HL-60 (cell line): ENCODE measurements at regions not wholly inside any gene's neighbourhood (a gene's known extent, or its start where the extent isn't known, plus 50 kb on each side); places are given as distances from the start of the nearest gene placed in this dataset.

Source experiments
- CTCF ChIP-seq: IDR thresholded peaks from one replicate; pipeline ENCODE4 v1.5.1; 2011; ENCODE audit warnings: low read length, control low read depth, inconsistent platforms; ENCODE audit not compliant: insufficient read depth
- POLR2AphosphoS5 ChIP-seq: IDR thresholded peaks from 2 replicates; pipeline ENCODE4 v1.6.1; 2012; ENCODE audit warnings: low read depth

DNA sequence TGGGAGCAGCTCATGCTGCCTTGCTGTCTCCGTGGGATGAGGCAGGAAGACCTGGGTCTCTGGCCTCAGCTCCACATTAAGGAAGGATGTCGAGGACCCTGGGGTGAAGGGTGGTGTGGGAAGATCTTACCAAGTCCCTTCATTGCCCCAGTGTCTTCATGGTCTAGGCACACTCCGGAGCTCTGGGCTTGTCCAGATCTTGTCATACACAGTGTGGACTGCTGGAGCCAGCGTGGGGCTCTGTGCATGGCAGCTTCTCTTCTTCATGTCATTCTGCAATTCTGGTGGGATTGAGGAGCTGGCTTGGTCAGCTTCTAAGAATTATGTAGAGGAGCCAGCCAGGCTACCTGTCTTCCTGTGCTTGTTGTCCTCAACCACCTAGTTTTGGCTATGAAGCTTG lies 79.3 kb upstream of the ETV3 start:
- TF ChIP-seq CTCF, result no peak
- TF ChIP-seq POLR2AphosphoS5, result no peak
